RWPE2 (cell line): ENCODE measurements at regions not wholly inside any gene's neighbourhood (a gene's known extent, or its start where the extent isn't known, plus 50 kb on each side); places are given as distances from the start of the nearest gene placed in this dataset.

Experiments used
- ATAC-seq: fragments of 200-7000 bp; cut with Tn5 transposase; 3 replicates; pipeline ENCODE4 v1.9.1; 2021; ENCODE audit warnings: low read depth
- DNase-seq: peaks from one replicate; pipeline ENCODE4 v3.0.0-alpha.2; 2020; ENCODE audit warnings: low spot score
- H3K27ac ChIP-seq: fragments of 450-650 bp; 2 replicates; pipeline ENCODE4 v1.5.1; 2017; ENCODE audit warnings: mild to moderate bottlenecking; ENCODE audit not compliant: poor library complexity, severe bottlenecking
- H3K27me3 ChIP-seq: fragments of 250-450 bp; sonication (Bioruptor Pico); 2 replicates; pipeline ENCODE4 v1.5.1; 2021; ENCODE audit warnings: mild to moderate bottlenecking, moderate library complexity; ENCODE audit not compliant: insufficient read depth, poor library complexity, severe bottlenecking
- H3K36me3 ChIP-seq: fragments of 250-450 bp; sonication (Bioruptor Pico); 2 replicates; pipeline ENCODE4 v1.5.1; 2020; ENCODE audit warnings: low read depth, mild to moderate bottlenecking, moderate library complexity
- H3K4me1 ChIP-seq: fragments of 250-450 bp; sonication (Bioruptor Pico); 2 replicates; pipeline ENCODE4 v1.5.1; 2021; ENCODE audit warnings: mild to moderate bottlenecking, moderate library complexity; ENCODE audit not compliant: insufficient read depth, poor library complexity, severe bottlenecking
- H3K4me3 ChIP-seq: fragments of 250-450 bp; sonication (Bioruptor Pico); 2 replicates; pipeline ENCODE4 v1.5.1; 2021; ENCODE audit warnings: mild to moderate bottlenecking, moderate library complexity; ENCODE audit not compliant: severe bottlenecking
- H3K9me3 ChIP-seq: fragments of 250-450 bp; sonication (Bioruptor Pico); 2 replicates; pipeline ENCODE4 v1.5.1; 2021; ENCODE audit warnings: mild to moderate bottlenecking, moderate library complexity; ENCODE audit not compliant: severe bottlenecking
- TF ChIP-seq, protein P1 (sequence below): fragments of 450-650 bp; IDR thresholded peaks from one replicate; pipeline ENCODE4 v1.5.1; 2017; ENCODE audit warnings: mild to moderate bottlenecking, moderate library complexity; ENCODE audit not compliant: poor library complexity, severe bottlenecking

GRCh38 chr6:113511100-113511499, 346.0 kb upstream of the MARCKS start:
- H3K9me3 ChIP-seq = no peaks in the 10 kb centered on the region
- no peaks in the 10 kb centered on the region for H3K36me3 ChIP-seq
- TF ChIP-seq, protein P1, sequence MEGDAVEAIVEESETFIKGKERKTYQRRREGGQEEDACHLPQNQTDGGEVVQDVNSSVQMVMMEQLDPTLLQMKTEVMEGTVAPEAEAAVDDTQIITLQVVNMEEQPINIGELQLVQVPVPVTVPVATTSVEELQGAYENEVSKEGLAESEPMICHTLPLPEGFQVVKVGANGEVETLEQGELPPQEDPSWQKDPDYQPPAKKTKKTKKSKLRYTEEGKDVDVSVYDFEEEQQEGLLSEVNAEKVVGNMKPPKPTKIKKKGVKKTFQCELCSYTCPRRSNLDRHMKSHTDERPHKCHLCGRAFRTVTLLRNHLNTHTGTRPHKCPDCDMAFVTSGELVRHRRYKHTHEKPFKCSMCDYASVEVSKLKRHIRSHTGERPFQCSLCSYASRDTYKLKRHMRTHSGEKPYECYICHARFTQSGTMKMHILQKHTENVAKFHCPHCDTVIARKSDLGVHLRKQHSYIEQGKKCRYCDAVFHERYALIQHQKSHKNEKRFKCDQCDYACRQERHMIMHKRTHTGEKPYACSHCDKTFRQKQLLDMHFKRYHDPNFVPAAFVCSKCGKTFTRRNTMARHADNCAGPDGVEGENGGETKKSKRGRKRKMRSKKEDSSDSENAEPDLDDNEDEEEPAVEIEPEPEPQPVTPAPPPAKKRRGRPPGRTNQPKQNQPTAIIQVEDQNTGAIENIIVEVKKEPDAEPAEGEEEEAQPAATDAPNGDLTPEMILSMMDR = no peak
- ATAC-seq (no peak), DNase-seq (no peak)
- H3K27me3 ChIP-seq = no peaks in the 10 kb centered on the region
- no peak overlapping the region for H3K4me3 ChIP-seq
- H3K4me1 ChIP-seq = no peaks in the 10 kb centered on the region
- H3K27ac ChIP-seq = no peak overlapping the region

- ATAC-seq = no peak
These were observed 344.6 kb upstream of the MARCKS start for GRCh38 chr6:113512576-113512975.

GRCh38 chr6:113513086-113513485, 344.1 kb upstream of the MARCKS start:
- DNase-seq = no peak
- TF ChIP-seq, protein P1 = no peak
- H3K36me3 ChIP-seq = no peaks in the 10 kb centered on the region
- no peak overlapping the region for H3K27ac ChIP-seq
- no peak for ATAC-seq
- H3K4me3 ChIP-seq = no peak overlapping the region
- H3K9me3 ChIP-seq = no peaks in the 10 kb centered on the region
- no peaks in the 10 kb centered on the region for H3K27me3 ChIP-seq
- no peaks in the 10 kb centered on the region for H3K4me1 ChIP-seq

More at GRCh38 chr6:113512576-113512975, 344.6 kb upstream of the MARCKS start:
- TF ChIP-seq, protein P1 = no peak
- Histone ChIP-seq H3K9me3 (no peaks in the 10 kb centered on the region), H3K36me3 (no peaks in the 10 kb centered on the region), H3K4me1 (no peaks in the 10 kb centered on the region), H3K27ac (no peak overlapping the region), H3K4me3 (no peak overlapping the region), H3K27me3 (no peaks in the 10 kb centered on the region)
- DNase-seq = no peak

DNA sequence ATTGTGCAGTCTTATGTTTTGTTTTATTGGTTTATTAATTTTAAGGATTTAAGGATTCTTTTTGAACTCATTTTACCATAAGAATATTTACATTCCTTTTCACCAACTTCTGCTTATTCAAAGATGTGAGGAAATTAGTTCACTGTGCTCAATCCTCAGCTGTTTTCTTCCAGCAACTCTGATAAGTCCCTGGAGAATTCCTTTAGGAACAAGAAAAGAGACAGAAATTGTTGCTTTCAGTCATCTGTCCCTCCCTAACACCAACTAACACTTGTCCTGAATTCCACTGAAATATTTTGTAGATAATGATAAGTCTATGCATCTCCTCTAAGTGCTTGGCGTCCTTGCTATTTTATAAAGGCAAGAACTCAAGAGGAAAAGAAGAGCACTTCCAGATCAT, 334.8 kb upstream of the MARCKS start:
- TF ChIP-seq, protein P1 = no peak
- H3K27ac ChIP-seq = no peak overlapping the region
- ATAC-seq (no peak), DNase-seq (no peak)
- H3K4me1 ChIP-seq = no peaks in the 10 kb centered on the region
- H3K27me3 ChIP-seq = no peaks in the 10 kb centered on the region
- no peaks in the 10 kb centered on the region for H3K9me3 ChIP-seq
- H3K4me3 ChIP-seq = no peak overlapping the region
- no peaks in the 10 kb centered on the region for H3K36me3 ChIP-seq

GRCh38 chr6:113524826-113525225, 332.3 kb upstream of the MARCKS start:
- H3K4me1 ChIP-seq = no peaks in the 10 kb centered on the region
- no peak overlapping the region for H3K27ac ChIP-seq
- H3K9me3 ChIP-seq = no peaks in the 10 kb centered on the region
- DNase-seq = no peak
- H3K4me3 ChIP-seq = no peak overlapping the region
- ATAC-seq = no peak
- no peaks in the 10 kb centered on the region for H3K27me3 ChIP-seq
- no peaks in the 10 kb centered on the region for H3K36me3 ChIP-seq
- TF ChIP-seq, protein P1 = no peak
